ENCODE measurements at regions not wholly inside any gene's neighbourhood (a gene's known extent, or its start where the extent isn't known, plus 50 kb on each side); places are given as distances from the start of the nearest gene placed in this dataset.

DNA sequence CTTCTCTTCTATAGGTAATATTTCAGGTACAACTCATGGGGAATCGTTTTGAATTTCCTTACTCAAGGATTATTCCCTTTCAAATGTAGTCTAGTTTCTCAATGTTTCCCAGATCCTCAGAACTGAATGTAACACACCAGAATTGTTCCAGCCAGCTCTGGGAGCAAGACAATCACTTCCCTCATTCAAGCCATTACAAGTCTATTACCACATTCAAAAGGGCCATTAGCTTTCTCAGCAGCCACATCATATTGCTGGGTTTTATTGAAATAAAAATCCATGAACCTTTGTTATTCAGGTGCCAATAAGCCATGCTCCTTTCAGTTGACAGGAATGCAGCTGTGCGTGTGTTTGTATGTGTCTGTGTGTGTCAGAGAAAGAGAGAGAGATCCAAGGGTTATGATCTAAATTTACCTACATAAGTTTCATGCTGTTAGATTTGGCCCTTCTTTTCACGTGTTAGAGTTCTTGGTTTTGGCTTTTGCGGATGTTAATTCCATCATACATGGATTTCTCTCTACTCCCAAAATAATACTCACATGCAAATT lies 357.7 kb downstream of the BCAT1 start:
- TF ChIP-seq, protein P1, sequence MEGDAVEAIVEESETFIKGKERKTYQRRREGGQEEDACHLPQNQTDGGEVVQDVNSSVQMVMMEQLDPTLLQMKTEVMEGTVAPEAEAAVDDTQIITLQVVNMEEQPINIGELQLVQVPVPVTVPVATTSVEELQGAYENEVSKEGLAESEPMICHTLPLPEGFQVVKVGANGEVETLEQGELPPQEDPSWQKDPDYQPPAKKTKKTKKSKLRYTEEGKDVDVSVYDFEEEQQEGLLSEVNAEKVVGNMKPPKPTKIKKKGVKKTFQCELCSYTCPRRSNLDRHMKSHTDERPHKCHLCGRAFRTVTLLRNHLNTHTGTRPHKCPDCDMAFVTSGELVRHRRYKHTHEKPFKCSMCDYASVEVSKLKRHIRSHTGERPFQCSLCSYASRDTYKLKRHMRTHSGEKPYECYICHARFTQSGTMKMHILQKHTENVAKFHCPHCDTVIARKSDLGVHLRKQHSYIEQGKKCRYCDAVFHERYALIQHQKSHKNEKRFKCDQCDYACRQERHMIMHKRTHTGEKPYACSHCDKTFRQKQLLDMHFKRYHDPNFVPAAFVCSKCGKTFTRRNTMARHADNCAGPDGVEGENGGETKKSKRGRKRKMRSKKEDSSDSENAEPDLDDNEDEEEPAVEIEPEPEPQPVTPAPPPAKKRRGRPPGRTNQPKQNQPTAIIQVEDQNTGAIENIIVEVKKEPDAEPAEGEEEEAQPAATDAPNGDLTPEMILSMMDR (conservative IDR thresholded peaks at IDR 0.05; ENCODE audit: low read depth, low read length) = no peak
- TF ChIP-seq EZH2 (IDR thresholded peaks at IDR 0.05; ENCODE audit: low read length, unreplicated experiment) = no peak
- no peak for TF ChIP-seq EZH2phosphoT487 (IDR thresholded peaks at IDR 0.05; ENCODE audit: borderline replicate concordance, low read length)

Data from PC-3 (cell line).